Heart left ventricle (tissue), 16 donors: ENCODE measurements at regions not wholly inside any gene's neighbourhood (a gene's known extent, or its start where the extent isn't known, plus 50 kb on each side); places are given as distances from the start of the nearest gene placed in this dataset.

Source experiments
- ATAC-seq, 4 donors: fragments of 200-7000 bp; cut with Tn5 transposase; one replicate each; pipeline ENCODE4 v1.9.1; 2020 to 2022; ENCODE audit warnings: moderate library complexity in 4 of 4, mild to moderate bottlenecking in 3 of 4, moderate number of reproducible peaks in 1 of 4
- DNase-seq, 5 donors: peaks; one replicate each; pipeline ENCODE4 v3.0.0-alpha.2; 2020
- H3K27ac ChIP-seq, 12 donors: fragments of 200-600 bp; sonication (generic) in 4 of 12; one replicate each; pipeline versions ENCODE4 v1.5.0 to v1.8.0; 2016 to 2022; ENCODE audit warnings: mild to moderate bottlenecking in 2 of 12
- H3K27me3 ChIP-seq, 9 donors: fragments of 200-600 bp; sonication (generic) in 2 of 9; one replicate each; pipeline versions ENCODE4 v1.5.1 to v1.8.0; 2016 to 2022; ENCODE audit warnings: mild to moderate bottlenecking in 3 of 9
- H3K36me3 ChIP-seq, 9 donors: fragments of 200-600 bp; sonication (generic) in 2 of 9; one replicate each; pipeline versions ENCODE4 v1.5.0 to v1.8.0; 2018 to 2022; ENCODE audit warnings: mild to moderate bottlenecking in 2 of 9
- H3K4me1 ChIP-seq, 12 donors: fragments of 200-600 bp; sonication (generic) in 4 of 12; one replicate each; pipeline versions ENCODE4 v1.5.0 to v1.8.0; 2016 to 2022; ENCODE audit warnings: mild to moderate bottlenecking in 3 of 12
- H3K4me3 ChIP-seq, 12 donors: fragments of 200-600 bp; sonication (generic) in 4 of 12; one replicate each; pipeline versions ENCODE4 v1.5.0 to v1.8.0; 2017 to 2022; ENCODE audit warnings: mild to moderate bottlenecking in 9 of 12, moderate library complexity in 4 of 12
- H3K9me3 ChIP-seq, 12 donors: fragments of 200-600 bp; sonication (generic) in 4 of 12; one replicate each; pipeline versions ENCODE4 v1.5.0 to v1.8.0; 2016 to 2022; ENCODE audit warnings: mild to moderate bottlenecking in 1 of 12
- CTCF ChIP-seq, 12 donors: fragments of 200-600 bp; sonication (generic) in 4 of 12; IDR thresholded peaks; one replicate each; pipeline versions ENCODE4 v1.5.0 to v1.8.0; 2018 to 2022; ENCODE audit warnings: antibody characterized with exemption in 12 of 12, mild to moderate bottlenecking in 5 of 12
- POLR2A ChIP-seq, 2 donors: fragments of 450-650 bp; IDR thresholded peaks; one replicate each; pipeline ENCODE4 v1.6.1; 2017; ENCODE audit warnings: antibody characterized with exemption in 2 of 2, mild to moderate bottlenecking in 2 of 2, moderate library complexity in 2 of 2
- WGBS, 4 donors: extraction: QIAGEN DNeasy Blood & Tissue Kit in 2 of 4; methylation state at CpG; one replicate each; pipeline versions ENCODE4 v1.1.5 to v1.1.7; 2013 to 2018; 5-methylcytosine and 5-hydroxymethylcytosine counted together
- intact Hi-C, 10 donors: fragments of 100-400 bp; cut with DNase I; formaldehyde crosslinking; loops; one replicate each; pipeline versions ENCODE4 v1.11.1 to v1.14.2; 2022
- donor health status: ischemic (EF 13 %, LVEDD 7.1; RV severe dilation, severe dysfunction).
- donor health status: healthy with polysubstance abuse.
- donor health status: DM: no; HTN: yes; CAD: no.
- donor health status: DM: no; HTN: no; CAD: no.
- donor health status: ischemic (EF 25% LVEDD 6.9; RV normal size, moderate dysfunction).
- donor health status: ischemic (EF 25% LVEDD 5.7; RV mildly dilated, moderate dysfunction).
- donor health status: healthy.
- donor health status: DM: yes; HTN: yes; CAD: no.
- donor health status: ischemic (EF 35%, LVEDD 5.7; RV mildly dilated, moderate dysfunction).
- donor health status: nonischemic (EF 11% LVEDD 7.7; RV severe dilation, severe dysfunction).
- donor health status: DM: yes; HTN: yes; CAD: no.
- donor health status: PGD.
- donor health status: ischemic (EF 29% LVEDD 5.4; RV normal size, mild dysfunction).
- donor health status: nonischemic (EF 23%, LVEDD 6.1; RV moderate dilation, normal function).

GRCh38 chr10:117450940-117451339, 75.7 kb upstream of the PDZD8 start:
- ATAC-seq: no peak
- no peak for TF ChIP-seq CTCF (IDR thresholded peaks at IDR 0.05)
- no peak for TF ChIP-seq POLR2A (IDR thresholded peaks at IDR 0.05)

GRCh38 chr10:117449636-117450035, 74.4 kb upstream of the PDZD8 start:
- no peak for DNase-seq
- Histone ChIP-seq H3K9me3 (peaks cover 0 to 5% (median 0%) of the 10 kb centered on the region in 12 donors), H3K4me1 (no peaks in the 10 kb centered on the region), H3K4me3 (no peak overlapping the region), H3K27me3 (peaks cover 0 to 5% (median 0%) of the 10 kb centered on the region in 9 donors), H3K36me3 (no peaks in the 10 kb centered on the region), H3K27ac (no peak overlapping the region)
- no peak for TF ChIP-seq POLR2A (IDR thresholded peaks at IDR 0.05)
- TF ChIP-seq CTCF (IDR thresholded peaks at IDR 0.05): no peak
- intact Hi-C loops: loop anchor here in 3 of 10 donors (10.0 kb wide), 2 partner anchors 225 to 235 kb away; no protein-coding TSS in a partner anchor
- ATAC-seq: no peak
- 55 to 65% (median 62%) methylated on average over 6 of the region's 6 CpGs for WGBS, 4 donors

More at GRCh38 chr10:117450940-117451339, 75.7 kb upstream of the PDZD8 start:
- peaks cover 0 to 5% (median 0%) of the 10 kb centered on the region in 9 donors for H3K27me3 ChIP-seq
- intact Hi-C loops: no loop called here
- DNase-seq: no peak
- 73 to 93% (median 84%) methylated on average over 2 of the region's 2 CpGs for WGBS, 4 donors
- peaks cover 0 to under 1% (median 0%) of the 10 kb centered on the region in 12 donors for H3K4me1 ChIP-seq
- no peak overlapping the region for H3K4me3 ChIP-seq
- no peaks in the 10 kb centered on the region for H3K36me3 ChIP-seq
- peaks cover 0 to 5% (median 0%) of the 10 kb centered on the region in 12 donors for H3K9me3 ChIP-seq
- H3K27ac ChIP-seq: no peak overlapping the region

- no peak for ATAC-seq
- H3K4me1 ChIP-seq: no peaks in the 10 kb centered on the region
- TF ChIP-seq POLR2A (IDR thresholded peaks at IDR 0.05) (no peak), CTCF (IDR thresholded peaks at IDR 0.05) (no peak)
These were observed 73.6 kb upstream of the PDZD8 start for GRCh38 chr10:117448802-117449201.

GRCh38 chr10:117445992-117446391, 70.8 kb upstream of the PDZD8 start:
- peaks cover 0 to 7% (median 0%) of the 10 kb centered on the region in 9 donors for H3K27me3 ChIP-seq
- DNase-seq: no peak
- no peak overlapping the region for H3K27ac ChIP-seq
- peaks cover 0 to 5% (median 0%) of the 10 kb centered on the region in 12 donors for H3K9me3 ChIP-seq
- H3K36me3 ChIP-seq: no peaks in the 10 kb centered on the region
- 72 to 87% (median 83%) methylated on average over 3 of the region's 3 CpGs for WGBS, 4 donors
- H3K4me3 ChIP-seq: no peak overlapping the region
- ATAC-seq: no peak
- peaks cover 0 to 15% (median 0%) of the 10 kb centered on the region in 12 donors for H3K4me1 ChIP-seq
- TF ChIP-seq CTCF (IDR thresholded peaks at IDR 0.05) (no peak), POLR2A (IDR thresholded peaks at IDR 0.05) (no peak)
- intact Hi-C loops: loop anchor here in 3 of 10 donors (10.0 kb wide), 2 partner anchors 221 to 231 kb away; no protein-coding TSS in a partner anchor

More at GRCh38 chr10:117448802-117449201, 73.6 kb upstream of the PDZD8 start:
- no peaks in the 10 kb centered on the region for H3K36me3 ChIP-seq
- H3K9me3 ChIP-seq: peaks cover 0 to 5% (median 0%) of the 10 kb centered on the region in 12 donors
- H3K27me3 ChIP-seq: peaks cover 0 to 5% (median 0%) of the 10 kb centered on the region in 9 donors
- no peak for DNase-seq
- H3K4me3 ChIP-seq: no peak overlapping the region
- intact Hi-C loops: loop anchor here in 3 of 10 donors (10.0 kb wide), 2 partner anchors 224 to 234 kb away; no protein-coding TSS in a partner anchor
- 62 to 74% (median 64%) methylated on average over 5 of the region's 5 CpGs for WGBS, 4 donors
- H3K27ac ChIP-seq: no peak overlapping the region
